ENCODE measurements at regions not wholly inside any gene's neighbourhood (a gene's known extent, or its start where the extent isn't known, plus 50 kb on each side); places are given as distances from the start of the nearest gene placed in this dataset.
A peak's percentile ranks its signal among the peaks of the same experiment; 100 is the strongest.

GRCh38 chr4:125365731-125366130, 51.0 kb downstream of the FAT4 start:
- no peaks in the 10 kb centered on the region for H3K27me3 ChIP-seq (ENCODE audit: low read length)
- no peak overlapping the region for H3K9ac ChIP-seq (ENCODE audit: low read length)
- H3K4me3 ChIP-seq (ENCODE audit: low read length) = no peak overlapping the region
- no peak overlapping the region for H3K4me2 ChIP-seq (ENCODE audit: low read depth, low read length, poor library complexity, severe bottlenecking)
- H3K9me2 ChIP-seq (replicated peaks; ENCODE audit: insufficient read depth, low read length) = no peaks in the 10 kb centered on the region
- no peak overlapping the region for H2AFZ ChIP-seq (ENCODE audit: low read length)
- peaks cover 8% of the 10 kb centered on the region for H3K9me3 ChIP-seq (ENCODE audit: low read length)
- H3K79me2 ChIP-seq (ENCODE audit: low read length) = no peaks in the 10 kb centered on the region
- H3K27ac ChIP-seq (ENCODE audit: low read length) = no peak overlapping the region
- no peak for DNase-seq
- H3K36me3 ChIP-seq (ENCODE audit: insufficient read depth, low read length) = no peaks in the 10 kb centered on the region
- H3K4me1 ChIP-seq (ENCODE audit: low read length) = no peaks in the 10 kb centered on the region
- no peaks in the 10 kb centered on the region for H4K20me1 ChIP-seq (ENCODE audit: insufficient read depth, low read depth, low read length)

GRCh38 chr4:125368146-125368545, 53.4 kb downstream of the FAT4 start:
- Histone ChIP-seq H3K9me3 (ENCODE audit: low read length) (peaks cover 4% of the 10 kb centered on the region; the same call in 1 of the 2 replicates), H3K4me1 (ENCODE audit: low read length) (no peaks in the 10 kb centered on the region), H3K4me2 (ENCODE audit: low read depth, low read length, poor library complexity, severe bottlenecking) (no peak overlapping the region), H3K36me3 (ENCODE audit: insufficient read depth, low read length) (no peaks in the 10 kb centered on the region), H2AFZ (ENCODE audit: low read length) (no peak overlapping the region), H3K4me3 (ENCODE audit: low read length) (no peak overlapping the region), H3K9me2 (replicated peaks; ENCODE audit: insufficient read depth, low read length) (no peaks in the 10 kb centered on the region), H3K79me2 (ENCODE audit: low read length) (no peaks in the 10 kb centered on the region), H3K27ac (ENCODE audit: low read length) (no peak overlapping the region), H3K27me3 (ENCODE audit: low read length) (no peaks in the 10 kb centered on the region), H4K20me1 (ENCODE audit: insufficient read depth, low read depth, low read length) (no peaks in the 10 kb centered on the region), H3K9ac (ENCODE audit: low read length) (no peak overlapping the region)
- no peak for DNase-seq

GRCh38 chr4:125368671-125369081, 53.9 kb downstream of the FAT4 start:
- no peak for DNase-seq
- no peaks in the 10 kb centered on the region for H3K36me3 ChIP-seq (ENCODE audit: insufficient read depth, low read length)
- H3K4me2 ChIP-seq (ENCODE audit: low read depth, low read length, poor library complexity, severe bottlenecking) = no peak overlapping the region
- no peaks in the 10 kb centered on the region for H3K4me1 ChIP-seq (ENCODE audit: low read length)
- no peak overlapping the region for H3K9ac ChIP-seq (ENCODE audit: low read length)
- H3K9me3 ChIP-seq (ENCODE audit: low read length) = peaks cover 4% of the 10 kb centered on the region; the same call in 1 of the 2 replicates
- H3K27me3 ChIP-seq (ENCODE audit: low read length) = no peaks in the 10 kb centered on the region
- H3K27ac ChIP-seq (ENCODE audit: low read length) = no peak overlapping the region
- H2AFZ ChIP-seq (ENCODE audit: low read length) = no peak overlapping the region
- no peaks in the 10 kb centered on the region for H4K20me1 ChIP-seq (ENCODE audit: insufficient read depth, low read depth, low read length)
- no peak overlapping the region for H3K4me3 ChIP-seq (ENCODE audit: low read length)
- no peaks in the 10 kb centered on the region for H3K9me2 ChIP-seq (replicated peaks; ENCODE audit: insufficient read depth, low read length)
- H3K79me2 ChIP-seq (ENCODE audit: low read length) = no peaks in the 10 kb centered on the region

- no peak overlapping the region for H3K9ac ChIP-seq (ENCODE audit: low read length)
- no peaks in the 10 kb centered on the region for H3K4me1 ChIP-seq (ENCODE audit: low read length)
- no peaks in the 10 kb centered on the region for H3K27me3 ChIP-seq (ENCODE audit: low read length)
These were observed 54.3 kb downstream of the FAT4 start for GRCh38 chr4:125369098-125369497.

DNA sequence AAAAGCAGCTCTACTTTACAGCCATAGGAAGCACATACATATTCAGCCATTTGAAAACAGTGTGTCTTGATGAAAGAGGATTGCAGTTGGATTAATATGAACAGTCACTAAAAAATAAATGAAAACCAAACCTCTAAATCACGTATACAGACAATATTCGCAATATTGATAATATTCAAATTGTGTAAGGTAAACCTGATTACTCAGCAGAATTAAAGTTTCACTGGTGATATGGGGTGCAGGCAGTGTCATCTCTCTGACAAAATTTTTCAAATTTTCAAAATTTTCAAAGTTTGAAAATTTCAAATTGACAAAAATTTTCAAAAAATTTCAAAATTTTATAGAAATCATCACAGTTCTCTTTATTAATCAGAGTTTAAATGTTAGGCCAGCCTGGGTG, 55.7 kb downstream of the FAT4 start:
- Histone ChIP-seq H3K4me1 (ENCODE audit: low read length) (no peaks in the 10 kb centered on the region), H3K36me3 (ENCODE audit: insufficient read depth, low read length) (no peaks in the 10 kb centered on the region), H3K79me2 (ENCODE audit: low read length) (no peaks in the 10 kb centered on the region), H3K9me2 (replicated peaks; ENCODE audit: insufficient read depth, low read length) (no peaks in the 10 kb centered on the region), H3K27me3 (ENCODE audit: low read length) (no peaks in the 10 kb centered on the region), H3K9ac (ENCODE audit: low read length) (no peak overlapping the region), H4K20me1 (ENCODE audit: insufficient read depth, low read depth, low read length) (no peaks in the 10 kb centered on the region), H3K9me3 (ENCODE audit: low read length) (no peaks in the 10 kb centered on the region; the same call in 1 of the 2 replicates), H2AFZ (ENCODE audit: low read length) (no peak overlapping the region), H3K27ac (ENCODE audit: low read length) (no peak overlapping the region), H3K4me2 (ENCODE audit: low read depth, low read length, poor library complexity, severe bottlenecking) (no peak overlapping the region), H3K4me3 (ENCODE audit: low read length) (no peak overlapping the region)
- DNase-seq = no peak

More at GRCh38 chr4:125369098-125369497, 54.3 kb downstream of the FAT4 start:
- Histone ChIP-seq H3K9me2 (replicated peaks; ENCODE audit: insufficient read depth, low read length) (no peaks in the 10 kb centered on the region), H3K79me2 (ENCODE audit: low read length) (no peaks in the 10 kb centered on the region), H3K36me3 (ENCODE audit: insufficient read depth, low read length) (no peaks in the 10 kb centered on the region), H2AFZ (ENCODE audit: low read length) (no peak overlapping the region), H3K4me3 (ENCODE audit: low read length) (no peak overlapping the region), H3K9me3 (ENCODE audit: low read length) (no peaks in the 10 kb centered on the region; the same call in 1 of the 2 replicates), H3K27ac (ENCODE audit: low read length) (no peak overlapping the region), H4K20me1 (ENCODE audit: insufficient read depth, low read depth, low read length) (no peaks in the 10 kb centered on the region), H3K4me2 (ENCODE audit: low read depth, low read length, poor library complexity, severe bottlenecking) (no peak overlapping the region)
- DNase-seq = no peak

- no peak for DNase-seq
- Histone ChIP-seq H2AFZ (ENCODE audit: low read length) (no peak overlapping the region), H3K9me3 (ENCODE audit: low read length) (no peaks in the 10 kb centered on the region), H3K27ac (ENCODE audit: low read length) (no peak overlapping the region), H4K20me1 (ENCODE audit: insufficient read depth, low read depth, low read length) (no peaks in the 10 kb centered on the region), H3K9ac (ENCODE audit: low read length) (no peak overlapping the region), H3K9me2 (replicated peaks; ENCODE audit: insufficient read depth, low read length) (no peaks in the 10 kb centered on the region), H3K79me2 (ENCODE audit: low read length) (no peaks in the 10 kb centered on the region), H3K4me2 (ENCODE audit: low read depth, low read length, poor library complexity, severe bottlenecking) (no peak overlapping the region), H3K27me3 (ENCODE audit: low read length) (no peaks in the 10 kb centered on the region), H3K4me1 (ENCODE audit: low read length) (no peaks in the 10 kb centered on the region), H3K36me3 (ENCODE audit: insufficient read depth, low read length) (no peaks in the 10 kb centered on the region), H3K4me3 (ENCODE audit: low read length) (no peak overlapping the region)
These were observed 68.2 kb downstream of the FAT4 start for GRCh38 chr4:125382995-125383394.

- H3K4me2 ChIP-seq (ENCODE audit: low read depth, low read length, poor library complexity, severe bottlenecking) = no peak overlapping the region
- no peak overlapping the region for H3K4me3 ChIP-seq (ENCODE audit: low read length)
- H4K20me1 ChIP-seq (ENCODE audit: insufficient read depth, low read depth, low read length) = no peaks in the 10 kb centered on the region
- no peaks in the 10 kb centered on the region for H3K4me1 ChIP-seq (ENCODE audit: low read length)
- H3K27me3 ChIP-seq (ENCODE audit: low read length) = no peaks in the 10 kb centered on the region
- no peak overlapping the region for H2AFZ ChIP-seq (ENCODE audit: low read length)
- H3K36me3 ChIP-seq (ENCODE audit: insufficient read depth, low read length) = no peaks in the 10 kb centered on the region
- H3K27ac ChIP-seq (ENCODE audit: low read length) = no peak overlapping the region
- no peak for DNase-seq
- no peak overlapping the region for H3K9ac ChIP-seq (ENCODE audit: low read length)
- H3K9me3 ChIP-seq (ENCODE audit: low read length) = 0 out of 2 replicates have a peak, but pooled peaks cover 9% of the 10 kb centered on the region
- no peaks in the 10 kb centered on the region for H3K79me2 ChIP-seq (ENCODE audit: low read length)
- no peaks in the 10 kb centered on the region for H3K9me2 ChIP-seq (replicated peaks; ENCODE audit: insufficient read depth, low read length)
These were observed 73.0 kb downstream of the FAT4 start for GRCh38 chr4:125387770-125388169.

- Histone ChIP-seq H3K27me3 (ENCODE audit: low read length) (no peaks in the 10 kb centered on the region), H3K79me2 (ENCODE audit: low read length) (no peaks in the 10 kb centered on the region), H4K20me1 (ENCODE audit: insufficient read depth, low read depth, low read length) (no peaks in the 10 kb centered on the region), H3K27ac (ENCODE audit: low read length) (no peak overlapping the region), H3K4me1 (ENCODE audit: low read length) (no peaks in the 10 kb centered on the region), H3K36me3 (ENCODE audit: insufficient read depth, low read length) (no peaks in the 10 kb centered on the region), H3K9ac (ENCODE audit: low read length) (no peak overlapping the region), H2AFZ (ENCODE audit: low read length) (no peak overlapping the region), H3K4me3 (ENCODE audit: low read length) (no peak overlapping the region), H3K4me2 (ENCODE audit: low read depth, low read length, poor library complexity, severe bottlenecking) (no peak overlapping the region), H3K9me3 (ENCODE audit: low read length) (0 out of 2 replicates have a peak, but pooled peaks cover 9% of the 10 kb centered on the region), H3K9me2 (replicated peaks; ENCODE audit: insufficient read depth, low read length) (no peaks in the 10 kb centered on the region)
- DNase-seq = no peak
These were observed 73.9 kb downstream of the FAT4 start for GRCh38 chr4:125388613-125389012.

DNA sequence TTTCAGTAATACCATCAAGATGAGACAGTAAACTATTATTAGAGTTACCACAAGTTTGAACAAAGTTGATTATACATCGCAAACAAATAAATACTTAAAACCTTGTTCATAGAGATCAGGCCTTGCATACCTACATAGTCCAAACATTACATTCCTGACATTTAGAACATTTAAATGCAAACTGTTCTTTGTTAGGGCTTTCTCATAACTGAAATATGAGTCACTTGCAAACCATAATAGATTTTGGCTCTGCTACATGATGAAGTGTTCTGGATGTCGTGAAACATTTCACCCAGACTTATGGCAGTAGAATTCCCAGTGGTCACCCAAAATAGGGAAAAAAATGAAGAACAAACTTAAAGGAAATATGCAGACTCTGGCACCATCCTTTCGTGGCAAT, 75.0 kb downstream of the FAT4 start:
- H3K79me2 ChIP-seq (ENCODE audit: low read length) = no peaks in the 10 kb centered on the region
- no peak for DNase-seq
- H3K4me2 ChIP-seq (ENCODE audit: low read depth, low read length, poor library complexity, severe bottlenecking) = no peak overlapping the region
- no peak overlapping the region for H3K27ac ChIP-seq (ENCODE audit: low read length)
- H3K27me3 ChIP-seq (ENCODE audit: low read length) = no peaks in the 10 kb centered on the region
- no peak overlapping the region for H3K4me3 ChIP-seq (ENCODE audit: low read length)
- 0 out of 2 replicates have a peak overlapping the region, but pooled peaks have one; percentile 26 for H2AFZ ChIP-seq (ENCODE audit: low read length)
- H3K4me1 ChIP-seq (ENCODE audit: low read length) = no peaks in the 10 kb centered on the region
- H3K9me2 ChIP-seq (replicated peaks; ENCODE audit: insufficient read depth, low read length) = no peaks in the 10 kb centered on the region
- no peaks in the 10 kb centered on the region for H3K36me3 ChIP-seq (ENCODE audit: insufficient read depth, low read length)
- H3K9ac ChIP-seq (ENCODE audit: low read length) = no peak overlapping the region
- peaks cover 14% of the 10 kb centered on the region; the same call in 1 of the 2 replicates for H3K9me3 ChIP-seq (ENCODE audit: low read length)
- H4K20me1 ChIP-seq (ENCODE audit: insufficient read depth, low read depth, low read length) = no peaks in the 10 kb centered on the region

Measured in Karpas-422 (cell line).